ENCODE measurements at regions not wholly inside any gene's neighbourhood (a gene's known extent, or its start where the extent isn't known, plus 50 kb on each side); places are given as distances from the start of the nearest gene placed in this dataset.

- 87 to 97% (median 95%) methylated on average over 1 of the region's 1 CpG for WGBS, 4 donors
- Histone ChIP-seq H3K4me3 (no peak overlapping the region), H3K4me1 (no peaks in the 10 kb centered on the region), H3K27ac (no peak overlapping the region), H3K36me3 (no peaks in the 10 kb centered on the region), H3K9me3 (no peaks in the 10 kb centered on the region), H3K27me3 (no peaks in the 10 kb centered on the region)
- no peak for TF ChIP-seq POLR2A (IDR thresholded peaks at IDR 0.05)
- no peak for TF ChIP-seq CTCF (IDR thresholded peaks at IDR 0.05)
- no peak for ATAC-seq
- intact Hi-C loops (cut with DNase I): no loop called here
- no peak for DNase-seq
These were observed 353.1 kb downstream of the LRIG3 start for GRCh38 chr12:58567189-58567588.

DNA sequence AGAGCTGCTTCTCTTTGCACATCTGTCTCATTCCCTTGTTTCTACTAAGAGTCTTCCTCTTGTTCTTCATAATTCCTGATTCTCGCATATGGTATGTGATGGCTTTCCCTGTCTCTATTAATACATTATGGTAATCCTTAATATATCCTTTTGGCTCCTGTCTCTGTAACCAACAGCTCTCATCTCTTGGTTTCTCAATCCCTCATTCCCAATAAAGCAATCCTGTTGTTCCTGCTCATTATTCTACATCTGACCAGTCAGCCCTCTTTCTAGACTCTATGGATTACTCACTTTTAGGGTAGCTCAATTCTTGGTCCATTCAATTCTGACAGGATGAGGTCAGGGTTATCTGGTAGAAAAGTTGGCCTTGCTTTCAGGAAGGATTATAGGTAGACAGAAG lies 349.9 kb downstream of the LRIG3 start:
- intact Hi-C loops (cut with DNase I): no loop called here
- no peak overlapping the region for H3K27ac ChIP-seq
- H3K27me3 ChIP-seq: no peaks in the 10 kb centered on the region
- ATAC-seq (no peak), DNase-seq (no peak)
- H3K9me3 ChIP-seq: no peaks in the 10 kb centered on the region
- peaks cover 0 to under 1% (median 0%) of the 10 kb centered on the region in 12 donors for H3K4me1 ChIP-seq
- H3K4me3 ChIP-seq: no peak overlapping the region
- no peak for TF ChIP-seq CTCF (IDR thresholded peaks at IDR 0.05)
- TF ChIP-seq POLR2A (IDR thresholded peaks at IDR 0.05): no peak
- no peaks in the 10 kb centered on the region for H3K36me3 ChIP-seq
- WGBS, 4 donors: 89 to 96% (median 92%) methylated on average over 1 of the region's 1 CpG

DNA sequence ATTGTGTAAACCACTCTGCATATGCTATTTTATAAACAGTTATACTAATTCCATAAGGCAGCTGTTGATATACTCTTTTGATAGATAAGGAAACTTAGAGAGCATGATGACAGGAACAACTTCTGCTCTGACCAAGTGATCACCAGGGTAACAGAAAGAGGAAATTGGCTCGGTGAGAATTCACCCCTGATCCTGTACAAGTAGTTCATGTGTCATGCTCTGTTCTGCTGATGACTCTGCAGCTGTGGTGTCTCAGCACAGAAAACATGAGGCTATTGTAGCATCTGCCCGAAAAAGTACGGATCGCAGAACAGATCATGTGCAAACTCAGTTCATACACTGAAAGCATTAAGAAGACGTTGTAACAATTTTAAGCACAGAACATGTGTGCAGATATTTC lies 345.0 kb downstream of the LRIG3 start:
- intact Hi-C loops (cut with DNase I): no loop called here
- Histone ChIP-seq H3K4me1 (peaks cover 0 to 4% (median 0%) of the 10 kb centered on the region in 12 donors), H3K27me3 (peaks cover 0 to under 1% (median 0%) of the 10 kb centered on the region in 9 donors), H3K27ac (no peak overlapping the region), H3K9me3 (no peaks in the 10 kb centered on the region), H3K36me3 (no peaks in the 10 kb centered on the region), H3K4me3 (no peak overlapping the region)
- TF ChIP-seq POLR2A (IDR thresholded peaks at IDR 0.05) (no peak), CTCF (IDR thresholded peaks at IDR 0.05) (no peak)
- DNase-seq (no peak), ATAC-seq (no peak)
- 59 to 66% (median 61%) methylated on average over 5 of the region's 5 CpGs for WGBS, 4 donors

GRCh38 chr12:58576081-58576480 lies 344.2 kb downstream of the LRIG3 start:
- ATAC-seq (no peak), DNase-seq (no peak)
- 68 to 82% (median 75%) methylated on average over 5 of the region's 5 CpGs for WGBS, 4 donors
- Histone ChIP-seq H3K9me3 (no peaks in the 10 kb centered on the region), H3K36me3 (no peaks in the 10 kb centered on the region), H3K4me3 (no peak overlapping the region), H3K27me3 (peaks cover 0 to 4% (median 0%) of the 10 kb centered on the region in 9 donors), H3K27ac (no peak overlapping the region), H3K4me1 (peaks cover 0 to 4% (median 0%) of the 10 kb centered on the region in 12 donors)
- intact Hi-C loops (cut with DNase I): no loop called here
- TF ChIP-seq CTCF (IDR thresholded peaks at IDR 0.05) (no peak), POLR2A (IDR thresholded peaks at IDR 0.05) (no peak)
